BJ (cell line): ENCODE measurements at regions not wholly inside any gene's neighbourhood (a gene's known extent, or its start where the extent isn't known, plus 50 kb on each side); places are given as distances from the start of the nearest gene placed in this dataset.
A peak's percentile ranks its signal among the peaks of the same experiment; 100 is the strongest.

Source experiments
- CTCF ChIA-PET: fragments of 350-600 bp; formaldehyde crosslinking; extraction: SDS; loops from one replicate; lab custom pipeline; 2021; ENCODE audit warnings: antibody characterized with exemption, inconsistent platforms; lab: Yijun Ruan, JAX
- POLR2A ChIA-PET: fragments of 300-600 bp; sonication (Branson Sonifier 250); formaldehyde crosslinking; extraction: SDS; loops from one replicate; lab custom pipeline; 2021; ENCODE audit warnings: antibody characterized with exemption; lab: Charles Lee
- DNase-seq: peaks from one replicate; pipeline ENCODE4 v3.0.0-alpha.2; 2011; ENCODE audit warnings: low read depth
- H3K27me3 ChIP-seq: 2 replicates; pipeline ENCODE4 v1.6.0; 2011; ENCODE audit warnings: low read length; ENCODE audit not compliant: control insufficient read depth, insufficient read depth
- H3K36me3 ChIP-seq: 2 replicates; pipeline ENCODE4 v1.5.1; 2011; ENCODE audit warnings: low read length; ENCODE audit not compliant: control insufficient read depth, insufficient read depth
- H3K4me3 ChIP-seq: 2 replicates; pipeline ENCODE4 v1.5.1; 2011; ENCODE audit warnings: low read depth, mild to moderate bottlenecking, control low read depth, low read length
- CTCF ChIP-seq: IDR thresholded peaks from 2 replicates; pipeline ENCODE4 v1.5.1; 2011; ENCODE audit warnings: low read depth, mild to moderate bottlenecking, control low read depth, inconsistent platforms, low read length, moderate library complexity; ENCODE audit not compliant: insufficient read depth

- Histone ChIP-seq H3K27me3 (no peaks in the 10 kb centered on the region; the same call in 1 of the 2 replicates), H3K36me3 (no peaks in the 10 kb centered on the region), H3K4me3 (no peak overlapping the region)
- ChIA-PET CTCF (no interaction called here), POLR2A (no interaction called here)
- DNase-seq, result no peak
- TF ChIP-seq CTCF, result no peak
Measured at GRCh38 chr16:72298961-72299360, 127.0 kb upstream of the PMFBP1 start.

GRCh38 chr16:72295914-72296313 lies 124.0 kb upstream of the PMFBP1 start:
- H3K36me3 ChIP-seq, result no peaks in the 10 kb centered on the region
- ChIA-PET CTCF (no interaction called here), POLR2A (no interaction called here)
- H3K27me3 ChIP-seq, result no peaks in the 10 kb centered on the region; the same call in 1 of the 2 replicates
- no peak for TF ChIP-seq CTCF
- no peak for DNase-seq
- no peak overlapping the region for H3K4me3 ChIP-seq

GRCh38 chr16:72291531-72291981 lies 119.6 kb upstream of the PMFBP1 start:
- DNase-seq, result peak; percentile 97
- Histone ChIP-seq H3K36me3 (no peaks in the 10 kb centered on the region), H3K27me3 (no peaks in the 10 kb centered on the region), H3K4me3 (no peak overlapping the region)
- CTCF ChIA-PET, result interaction anchor here (0.8 to 1.7 kb wide), 4 partner anchors 10 to 108 kb away, joined by 3 to 4 read pairs (median 3); no protein-coding TSS in a partner anchor
- no peak for TF ChIP-seq CTCF
- POLR2A ChIA-PET, result no interaction called here

- no peak for TF ChIP-seq CTCF
- Histone ChIP-seq H3K27me3 (no peaks in the 10 kb centered on the region), H3K4me3 (no peak overlapping the region), H3K36me3 (no peaks in the 10 kb centered on the region)
- CTCF ChIA-PET, result interaction anchor here (1.2 to 1.7 kb wide), 3 partner anchors 11 to 49 kb away, joined by 3 to 4 read pairs (median 3); no protein-coding TSS in a partner anchor
- DNase-seq, result no peak
- POLR2A ChIA-PET, result no interaction called here
Measured at GRCh38 chr16:72291121-72291520, 119.2 kb upstream of the PMFBP1 start.

GRCh38 chr16:72287649-72288048 lies 115.7 kb upstream of the PMFBP1 start:
- CTCF ChIA-PET, result no interaction called here

More at GRCh38 chr16:72287649-72288048, 115.7 kb upstream of the PMFBP1 start:
- no peaks in the 10 kb centered on the region for H3K36me3 ChIP-seq
- DNase-seq, result no peak
- TF ChIP-seq CTCF, result no peak
- H3K4me3 ChIP-seq, result no peak overlapping the region
- H3K27me3 ChIP-seq, result no peaks in the 10 kb centered on the region
- POLR2A ChIA-PET, result no interaction called here
